ENCODE measurements at regions not wholly inside any gene's neighbourhood (a gene's known extent, or its start where the extent isn't known, plus 50 kb on each side); places are given as distances from the start of the nearest gene placed in this dataset.

- TF ChIP-seq POLR2AphosphoS5 (IDR thresholded peaks at IDR 0.05), result no peak
- no peak for TF ChIP-seq POLR2A (IDR thresholded peaks at IDR 0.05)
- no peak for TF ChIP-seq CTCF (IDR thresholded peaks at IDR 0.05)
- no peak for TF ChIP-seq EP300 (IDR thresholded peaks at IDR 0.05)
These were observed 421.9 kb upstream of the FTMT start for GRCh38 chr5:121429761-121430160.
